Liver (tissue), 8 donors: ENCODE measurements at regions not wholly inside any gene's neighbourhood (a gene's known extent, or its start where the extent isn't known, plus 50 kb on each side); places are given as distances from the start of the nearest gene placed in this dataset.

ENCODE experiments used
- DNase-seq: peaks from one replicate; pipeline ENCODE4 v3.0.0-alpha.2; 2017; ENCODE audit warnings: low spot score
- H3K27ac ChIP-seq, 2 donors: one replicate each; pipeline ENCODE4 v1.7.0; 2013; ENCODE audit warnings: inconsistent platforms in 2 of 2, low read length in 2 of 2, control low read depth in 1 of 2, low read depth in 1 of 2, mild to moderate bottlenecking in 1 of 2
- H3K27me3 ChIP-seq, 4 donors: one replicate each; pipeline versions ENCODE4 v1.6.1 to v1.7.0; 2013; ENCODE audit warnings: low read length in 3 of 4, inconsistent platforms in 1 of 4, mild to moderate bottlenecking in 1 of 4, moderate library complexity in 1 of 4; ENCODE audit not compliant: control insufficient read depth in 4 of 4, insufficient read depth in 4 of 4
- H3K36me3 ChIP-seq, 4 donors: one replicate each; pipeline versions ENCODE4 v1.6.1 to v1.7.0; 2013; ENCODE audit warnings: low read length in 3 of 4, mild to moderate bottlenecking in 3 of 4, low read depth in 1 of 4, moderate library complexity in 1 of 4; ENCODE audit not compliant: control insufficient read depth in 4 of 4, insufficient read depth in 3 of 4
- H3K4me1 ChIP-seq, 4 donors: one replicate each; pipeline versions ENCODE4 v1.6.1 to v1.7.0; 2013; ENCODE audit warnings: low read length in 3 of 4, mild to moderate bottlenecking in 3 of 4, moderate library complexity in 1 of 4; ENCODE audit not compliant: control insufficient read depth in 4 of 4, insufficient read depth in 4 of 4
- H3K4me3 ChIP-seq, 3 donors: one replicate each; pipeline versions ENCODE4 v1.6.1 to v1.7.0; 2013; ENCODE audit warnings: low read length in 3 of 3, control low read depth in 1 of 3, low read depth in 1 of 3, mild to moderate bottlenecking in 1 of 3
- H3K9ac ChIP-seq, 2 donors: one replicate each; pipeline ENCODE4 v1.7.0; 2013; ENCODE audit warnings: low read length in 2 of 2, mild to moderate bottlenecking in 2 of 2, moderate library complexity in 2 of 2, control low read depth in 1 of 2, low read depth in 1 of 2
- H3K9me3 ChIP-seq, 4 donors: one replicate each; pipeline versions ENCODE4 v1.6.1 to v1.7.0; 2013; ENCODE audit warnings: low read length in 3 of 4; ENCODE audit not compliant: control insufficient read depth in 4 of 4
- ATF3 ChIP-seq: IDR thresholded peaks from 2 replicates; pipeline ENCODE4 v1.6.1; 2016; ENCODE audit warnings: antibody characterized with exemption
- CTCF ChIP-seq: fragments of 150-350 bp; IDR thresholded peaks from 2 replicates; pipeline ENCODE4 v1.5.1; 2017; ENCODE audit warnings: improper control_type of control experiment, low read depth, low read length; ENCODE audit not compliant: missing input control
- EGR1 ChIP-seq, 2 donors: IDR thresholded peaks; 2 replicates each; pipeline ENCODE4 v1.6.1; 2016 to 2018; ENCODE audit warnings: antibody characterized with exemption in 2 of 2, low read depth in 2 of 2
- FOXA1 ChIP-seq: IDR thresholded peaks from 2 replicates; pipeline ENCODE4 v1.6.1; 2016; ENCODE audit warnings: antibody characterized with exemption
- FOXA2 ChIP-seq: IDR thresholded peaks from 2 replicates; pipeline ENCODE4 v1.6.1; 2016; ENCODE audit warnings: antibody characterized with exemption
- GABPA ChIP-seq, 2 donors: IDR thresholded peaks in 1 of 2; conservative IDR thresholded peaks in 1 of 2; 2 replicates each; pipeline ENCODE4 v1.6.1; 2016; ENCODE audit warnings: antibody characterized with exemption in 2 of 2, mild to moderate bottlenecking in 1 of 2, moderate library complexity in 1 of 2
- HNF4A ChIP-seq, 2 donors: conservative IDR thresholded peaks; 2 replicates each; pipeline ENCODE4 v1.6.1; 2016; ENCODE audit warnings: antibody characterized with exemption in 2 of 2, mild to moderate bottlenecking in 2 of 2
- HNF4G ChIP-seq: IDR thresholded peaks from 2 replicates; pipeline ENCODE4 v1.6.1; 2016; ENCODE audit warnings: antibody characterized with exemption
- JUND ChIP-seq, 2 donors: IDR thresholded peaks; 2 replicates each; pipeline ENCODE4 v1.6.1; 2016; ENCODE audit warnings: antibody characterized with exemption in 2 of 2
- MAX ChIP-seq: IDR thresholded peaks from 2 replicates; pipeline ENCODE4 v1.6.1; 2016; ENCODE audit warnings: antibody characterized with exemption
- RAD21 ChIP-seq, 2 donors: IDR thresholded peaks; 2 replicates each; pipeline ENCODE4 v1.6.1; 2016; ENCODE audit warnings: antibody characterized with exemption in 2 of 2, mild to moderate bottlenecking in 2 of 2
- RXRA ChIP-seq, 2 donors: IDR thresholded peaks; 2 replicates each; pipeline ENCODE4 v1.6.1; 2017 to 2018; ENCODE audit warnings: antibody characterized with exemption in 2 of 2, mild to moderate bottlenecking in 1 of 2
- SP1 ChIP-seq: IDR thresholded peaks from 2 replicates; pipeline ENCODE4 v1.6.1; 2018; ENCODE audit warnings: antibody characterized with exemption, mild to moderate bottlenecking
- TAF1 ChIP-seq: conservative IDR thresholded peaks from 2 replicates; pipeline ENCODE4 v1.6.1; 2016; ENCODE audit warnings: antibody characterized with exemption, mild to moderate bottlenecking
- YY1 ChIP-seq: IDR thresholded peaks from 2 replicates; pipeline ENCODE4 v1.6.1; 2016; ENCODE audit warnings: antibody characterized with exemption, mild to moderate bottlenecking
- ZBTB33 ChIP-seq: IDR thresholded peaks from 2 replicates; pipeline ENCODE4 v1.6.1; 2016; ENCODE audit warnings: antibody characterized with exemption
- WGBS: extraction: QIAGEN DNeasy Blood & Tissue Kit; methylation state at CpG from one replicate; pipeline ENCODE4 v1.1.7; 2013; 5-methylcytosine and 5-hydroxymethylcytosine counted together
- donor health status: healthy.
- donor health status: healthy.
- donor health status: healthy.
- donor health status: healthy.
- donor health status: healthy.

GRCh38 chr5:2143088-2143487 lies 260.4 kb upstream of the IRX4 start (continued):
- TF ChIP-seq ATF3, result no peak

GRCh38 chr5:2142456-2142954 lies 259.8 kb upstream of the IRX4 start:
- no peak overlapping the region for H3K4me3 ChIP-seq
- TF ChIP-seq GABPA (IDR thresholded peaks at IDR 0.05 in 1 of 2, conservative IDR thresholded peaks at IDR 0.05 in 1 of 2) (no peak), HNF4G (no peak), FOXA2 (no peak), ZBTB33 (no peak), JUND (IDR thresholded peaks at IDR 0.05) (no peak), CTCF (no peak), RAD21 (IDR thresholded peaks at IDR 0.05) (no peak), SP1 (no peak), FOXA1 (no peak), EGR1 (IDR thresholded peaks at IDR 0.05; ENCODE audit: low read depth in 2 of 2) (no peak)
- no peaks in the 10 kb centered on the region for H3K36me3 ChIP-seq
- H3K9ac ChIP-seq, result no peak overlapping the region
- peaks cover 0 to 2% (median 0%) of the 10 kb centered on the region in 4 donors for H3K27me3 ChIP-seq
- peaks cover 0 to 4% (median 0%) of the 10 kb centered on the region in 4 donors for H3K9me3 ChIP-seq
- H3K27ac ChIP-seq, result no peak overlapping the region
- no peaks in the 10 kb centered on the region for H3K4me1 ChIP-seq
- no peak for DNase-seq
- 58% methylated on average over 13 of the region's 13 CpGs for WGBS

GRCh38 chr5:2141254-2142000 lies 258.7 kb upstream of the IRX4 start:
- no peaks in the 10 kb centered on the region for H3K4me1 ChIP-seq
- no peaks in the 10 kb centered on the region for H3K36me3 ChIP-seq
- H3K9me3 ChIP-seq, result peaks cover 0 to 4% (median 0%) of the 10 kb centered on the region in 4 donors
- no peak overlapping the region for H3K4me3 ChIP-seq
- DNase-seq, result no peak
- WGBS, result 72% methylated on average over 26 of the region's 26 CpGs
- H3K27ac ChIP-seq, result no peak overlapping the region
- peaks cover 0 to 2% (median 0%) of the 10 kb centered on the region in 4 donors for H3K27me3 ChIP-seq
- no peak overlapping the region for H3K9ac ChIP-seq
- TF ChIP-seq RAD21 (IDR thresholded peaks at IDR 0.05) (no peak), ZBTB33 (no peak), YY1 (no peak), RXRA (IDR thresholded peaks at IDR 0.05) (no peak), FOXA1 (no peak), CTCF (no peak), MAX (no peak), ATF3 (no peak), HNF4A (conservative IDR thresholded peaks at IDR 0.05) (no peak), SP1 (no peak), EGR1 (IDR thresholded peaks at IDR 0.05; ENCODE audit: low read depth in 2 of 2) (no peak), TAF1 (no peak), JUND (IDR thresholded peaks at IDR 0.05) (no peak)
